ENCODE measurements at regions not wholly inside any gene's neighbourhood (a gene's known extent, or its start where the extent isn't known, plus 50 kb on each side); places are given as distances from the start of the nearest gene placed in this dataset.

DNA sequence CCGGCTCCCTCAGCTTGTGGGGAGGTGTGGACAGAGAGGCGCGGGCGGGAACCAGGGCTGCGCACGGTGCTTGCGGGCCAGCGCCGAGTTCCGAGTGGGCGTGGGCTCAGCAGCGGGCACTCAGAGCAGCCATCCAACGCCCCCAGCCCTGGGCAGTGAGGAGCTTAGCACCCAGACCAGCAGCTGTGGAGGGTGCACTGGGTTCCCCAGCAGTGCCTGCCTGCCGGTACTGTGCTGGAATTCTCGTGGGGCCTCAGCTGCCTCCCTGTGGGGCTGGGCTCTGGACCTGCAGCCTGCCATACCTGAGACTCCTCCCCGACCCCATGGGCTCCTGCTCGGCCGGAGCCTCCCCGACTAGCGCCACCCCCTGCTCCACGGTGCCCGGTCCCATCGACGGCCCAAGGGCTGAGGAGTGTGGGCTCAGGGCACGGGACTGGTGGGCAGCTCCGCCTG, 92.7 kb downstream of the MANEA start:
- no TSS peak for BruUV-seq (replicated peaks)
- no peaks in the 10 kb centered on the region for H3K79me2 ChIP-seq (ENCODE audit: control insufficient read depth, insufficient read depth, low read length)
- CTCF ChIA-PET: no interaction called here
- SMC1A ChIA-PET (ENCODE audit: uncharacterized antibody, unreplicated experiment): no interaction called here
- 63% methylated on average over 24 of the region's 26 CpGs for WGBS (ENCODE audit: insufficient coverage, insufficient replicate concordance, low lambda C conversion rate, missing lambda C conversion rate)
- no peak for TF ChIP-seq CEBPB (IDR thresholded peaks at IDR 0.05; ENCODE audit: borderline replicate concordance in 1 of 2, low read depth in 2 of 2, low read length in 2 of 2)
- no peak for TF ChIP-seq ZBTB11 (CRISPR knock-in tag; IDR thresholded peaks at IDR 0.05)
- TF ChIP-seq SPI1 (IDR thresholded peaks at IDR 0.05; ENCODE audit: borderline replicate concordance, insufficient read depth, low read depth, low read length): no peak
- TF ChIP-seq, protein P1, sequence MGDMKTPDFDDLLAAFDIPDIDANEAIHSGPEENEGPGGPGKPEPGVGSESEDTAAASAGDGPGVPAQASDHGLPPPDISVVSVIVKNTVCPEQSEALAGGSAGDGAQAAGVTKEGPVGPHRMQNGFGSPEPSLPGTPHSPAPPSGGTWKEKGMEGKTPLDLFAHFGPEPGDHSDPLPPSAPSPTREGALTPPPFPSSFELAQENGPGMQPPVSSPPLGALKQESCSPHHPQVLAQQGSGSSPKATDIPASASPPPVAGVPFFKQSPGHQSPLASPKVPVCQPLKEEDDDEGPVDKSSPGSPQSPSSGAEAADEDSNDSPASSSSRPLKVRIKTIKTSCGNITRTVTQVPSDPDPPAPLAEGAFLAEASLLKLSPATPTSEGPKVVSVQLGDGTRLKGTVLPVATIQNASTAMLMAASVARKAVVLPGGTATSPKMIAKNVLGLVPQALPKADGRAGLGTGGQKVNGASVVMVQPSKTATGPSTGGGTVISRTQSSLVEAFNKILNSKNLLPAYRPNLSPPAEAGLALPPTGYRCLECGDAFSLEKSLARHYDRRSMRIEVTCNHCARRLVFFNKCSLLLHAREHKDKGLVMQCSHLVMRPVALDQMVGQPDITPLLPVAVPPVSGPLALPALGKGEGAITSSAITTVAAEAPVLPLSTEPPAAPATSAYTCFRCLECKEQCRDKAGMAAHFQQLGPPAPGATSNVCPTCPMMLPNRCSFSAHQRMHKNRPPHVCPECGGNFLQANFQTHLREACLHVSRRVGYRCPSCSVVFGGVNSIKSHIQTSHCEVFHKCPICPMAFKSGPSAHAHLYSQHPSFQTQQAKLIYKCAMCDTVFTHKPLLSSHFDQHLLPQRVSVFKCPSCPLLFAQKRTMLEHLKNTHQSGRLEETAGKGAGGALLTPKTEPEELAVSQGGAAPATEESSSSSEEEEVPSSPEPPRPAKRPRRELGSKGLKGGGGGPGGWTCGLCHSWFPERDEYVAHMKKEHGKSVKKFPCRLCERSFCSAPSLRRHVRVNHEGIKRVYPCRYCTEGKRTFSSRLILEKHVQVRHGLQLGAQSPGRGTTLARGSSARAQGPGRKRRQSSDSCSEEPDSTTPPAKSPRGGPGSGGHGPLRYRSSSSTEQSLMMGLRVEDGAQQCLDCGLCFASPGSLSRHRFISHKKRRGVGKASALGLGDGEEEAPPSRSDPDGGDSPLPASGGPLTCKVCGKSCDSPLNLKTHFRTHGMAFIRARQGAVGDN (IDR thresholded peaks at IDR 0.05): no peak
- TF ChIP-seq ESRRA (IDR thresholded peaks at IDR 0.05; ENCODE audit: low read length): no peak
- TF ChIP-seq ATF7 (IDR thresholded peaks at IDR 0.05; ENCODE audit: low read depth): no peak
- no peak overlapping the region for H3K9ac ChIP-seq (ENCODE audit: control insufficient read depth, insufficient read depth, low read length)
- RAD21 ChIA-PET (ENCODE audit: unreplicated experiment): no interaction called here
- no peaks in the 10 kb centered on the region for H4K20me1 ChIP-seq (ENCODE audit: control insufficient read depth, insufficient read depth)
- POLR2A ChIA-PET: no interaction called here
- no peak for DNase-seq (ENCODE audit: low read depth, low spot score)
- intact Hi-C loops (cut with micrococcal nuclease; ENCODE audit: unreplicated experiment): loop anchor here (10.0 kb wide), 1 partner anchor 235 kb away; no protein-coding TSS in a partner anchor
- no peaks in the 10 kb centered on the region for H3K4me1 ChIP-seq (ENCODE audit: control insufficient read depth, insufficient read depth, low read length)
- no peaks in the 10 kb centered on the region for H3K27me3 ChIP-seq (replicated peaks in 1 of 2; ENCODE audit: control insufficient read depth in 2 of 2, insufficient read depth in 2 of 2, low read length in 1 of 2)
- H3K27ac ChIP-seq (ENCODE audit: control insufficient read depth, insufficient read depth): no peak overlapping the region
- in situ Hi-C loops (cut with MboI): no loop called here
- no peak for FAIRE-seq
- H3K4me3 ChIP-seq: no peak overlapping the region
- no peak overlapping the region for H3K4me2 ChIP-seq (ENCODE audit: control insufficient read depth, insufficient read depth)
- H3K9me3 ChIP-seq (replicated peaks; ENCODE audit: control insufficient read depth, insufficient read depth, low read length): no peaks in the 10 kb centered on the region
- no peak for ATAC-seq
- no peak overlapping the region for H2AFZ ChIP-seq (ENCODE audit: control insufficient read depth, low read depth, low read length)
- H3K36me3 ChIP-seq (ENCODE audit: control insufficient read depth in 2 of 2, insufficient read depth in 2 of 2, low read length in 1 of 2): no peaks in the 10 kb centered on the region

All from GM12878 (cell line).